Hepatocyte (in vitro differentiated cells): ENCODE measurements at regions not wholly inside any gene's neighbourhood (a gene's known extent, or its start where the extent isn't known, plus 50 kb on each side); places are given as distances from the start of the nearest gene placed in this dataset.

Experiments used
- DNase-seq: peaks from one replicate; pipeline ENCODE4 v3.0.0-alpha.2; 2016; ENCODE audit warnings: low spot score
- H2AFZ ChIP-seq: fragments of 200-600 bp; sonication (generic); 2 replicates; pipeline ENCODE4 v1.6.0; 2016; ENCODE audit warnings: antibody characterized with exemption, mild to moderate bottlenecking
- H3K27ac ChIP-seq: fragments of 200-600 bp; sonication (generic); 2 replicates; pipeline ENCODE4 v1.5.1; 2016; ENCODE audit warnings: mild to moderate bottlenecking
- H3K27me3 ChIP-seq: fragments of 200-600 bp; sonication (generic); 2 replicates; pipeline ENCODE4 v1.6.1; 2016
- H3K36me3 ChIP-seq: fragments of 200-600 bp; sonication (generic); replicated peaks from 2 replicates; pipeline ENCODE4 v1.5.1; 2016; ENCODE audit warnings: low read depth; ENCODE audit not compliant: insufficient read depth
- H3K4me1 ChIP-seq: fragments of 200-600 bp; sonication (generic); 2 replicates; pipeline ENCODE4 v1.5.1; 2016; ENCODE audit warnings: mild to moderate bottlenecking, moderate library complexity; ENCODE audit not compliant: insufficient read depth
- H3K4me2 ChIP-seq: fragments of 200-600 bp; sonication (generic); 2 replicates; pipeline ENCODE4 v1.6.0; 2016
- H3K4me3 ChIP-seq: fragments of 200-600 bp; sonication (generic); 2 replicates; pipeline ENCODE4 v1.5.1; 2016; ENCODE audit warnings: mild to moderate bottlenecking
- H3K79me2 ChIP-seq: fragments of 200-600 bp; sonication (generic); 2 replicates; pipeline ENCODE4 v1.6.0; 2017; ENCODE audit warnings: mild to moderate bottlenecking
- H3K9me2 ChIP-seq: fragments of 200-600 bp; sonication (generic); replicated peaks from 2 replicates; pipeline ENCODE4 v1.6.0; 2017; ENCODE audit warnings: mild to moderate bottlenecking; ENCODE audit not compliant: insufficient read depth
- H3K9me3 ChIP-seq: fragments of 200-600 bp; sonication (generic); 2 replicates; pipeline ENCODE4 v1.5.1; 2016; ENCODE audit warnings: low read depth, mild to moderate bottlenecking
- H4K20me1 ChIP-seq: fragments of 200-600 bp; sonication (generic); 2 replicates; pipeline ENCODE4 v1.6.0; 2016; ENCODE audit warnings: mild to moderate bottlenecking; ENCODE audit not compliant: insufficient read depth, poor library complexity, severe bottlenecking
- CTCF ChIP-seq: fragments of 200-600 bp; sonication (generic); IDR thresholded peaks from 2 replicates; pipeline ENCODE4 v1.5.1; 2016; ENCODE audit warnings: antibody characterized with exemption, mild to moderate bottlenecking; ENCODE audit not compliant: poor library complexity
- EZH2 ChIP-seq: fragments of 200-600 bp; sonication (generic); IDR thresholded peaks from 2 replicates; pipeline ENCODE4 v1.6.1; 2016; ENCODE audit warnings: antibody characterized with exemption, mild to moderate bottlenecking, borderline replicate concordance
- EZH2phosphoT487 ChIP-seq: fragments of 200-600 bp; sonication (generic); IDR thresholded peaks from one replicate; pipeline ENCODE4 v1.6.1; 2018; ENCODE audit warnings: antibody characterized with exemption, mild to moderate bottlenecking, low read depth, moderate library complexity; ENCODE audit not compliant: unreplicated experiment, severe bottlenecking
- WGBS: methylation state at CpG from one replicate; pipeline ENCODE4 v1.1.6; 2016; ENCODE audit warnings: low lambda C conversion rate; ENCODE audit errors: missing lambda C conversion rate; 5-methylcytosine and 5-hydroxymethylcytosine counted together

- Histone ChIP-seq H2AFZ (no peak overlapping the region), H3K9me3 (no peaks in the 10 kb centered on the region), H3K79me2 (no peaks in the 10 kb centered on the region), H3K27ac (no peak overlapping the region), H3K9me2 (no peaks in the 10 kb centered on the region), H3K27me3 (no peaks in the 10 kb centered on the region), H4K20me1 (no peaks in the 10 kb centered on the region), H3K4me2 (no peak overlapping the region), H3K36me3 (no peaks in the 10 kb centered on the region), H3K4me1 (no peaks in the 10 kb centered on the region), H3K4me3 (no peak overlapping the region)
- TF ChIP-seq EZH2 (no peak), EZH2phosphoT487 (no peak), CTCF (no peak)
- 89% methylated on average over 2 of the region's 2 CpGs for WGBS
- DNase-seq = no peak
These were observed 119.6 kb upstream of the SV2C start for GRCh38 chr5:75963554-75963953.

- no peak overlapping the region for H3K4me2 ChIP-seq
These were observed 121.4 kb upstream of the SV2C start for GRCh38 chr5:75961818-75962217.

GRCh38 chr5:75960129-75960528, 123.1 kb upstream of the SV2C start:
- Histone ChIP-seq H3K27ac (no peak overlapping the region), H3K4me3 (no peak overlapping the region), H3K27me3 (no peaks in the 10 kb centered on the region), H3K9me3 (no peaks in the 10 kb centered on the region), H3K36me3 (no peaks in the 10 kb centered on the region), H3K4me2 (no peak overlapping the region), H4K20me1 (no peaks in the 10 kb centered on the region), H2AFZ (no peak overlapping the region), H3K79me2 (no peaks in the 10 kb centered on the region), H3K4me1 (no peaks in the 10 kb centered on the region), H3K9me2 (no peaks in the 10 kb centered on the region)
- DNase-seq = no peak
- TF ChIP-seq CTCF (no peak), EZH2phosphoT487 (no peak), EZH2 (no peak)

More at GRCh38 chr5:75961818-75962217, 121.4 kb upstream of the SV2C start:
- no peak for DNase-seq
- Histone ChIP-seq H3K36me3 (no peaks in the 10 kb centered on the region), H3K79me2 (no peaks in the 10 kb centered on the region), H2AFZ (no peak overlapping the region), H3K27ac (no peak overlapping the region), H3K4me1 (no peaks in the 10 kb centered on the region), H3K9me3 (no peaks in the 10 kb centered on the region), H4K20me1 (no peaks in the 10 kb centered on the region), H3K27me3 (no peaks in the 10 kb centered on the region), H3K4me3 (no peak overlapping the region), H3K9me2 (no peaks in the 10 kb centered on the region)
- no peak for TF ChIP-seq EZH2
- no peak for TF ChIP-seq CTCF
- no peak for TF ChIP-seq EZH2phosphoT487
- 85% methylated on average over 1 of the region's 1 CpG for WGBS

- H3K4me1 ChIP-seq = no peaks in the 10 kb centered on the region
- WGBS = 73% methylated on average over 1 of the region's 1 CpG
These were observed 130.2 kb upstream of the SV2C start for GRCh38 chr5:75952963-75953362.

More at GRCh38 chr5:75952963-75953362, 130.2 kb upstream of the SV2C start:
- no peak for DNase-seq
- Histone ChIP-seq H3K79me2 (no peaks in the 10 kb centered on the region), H3K9me3 (no peaks in the 10 kb centered on the region), H3K36me3 (no peaks in the 10 kb centered on the region), H4K20me1 (no peaks in the 10 kb centered on the region), H3K4me3 (no peak overlapping the region), H2AFZ (no peak overlapping the region), H3K9me2 (no peaks in the 10 kb centered on the region), H3K4me2 (no peak overlapping the region), H3K27ac (no peak overlapping the region), H3K27me3 (no peaks in the 10 kb centered on the region)
- TF ChIP-seq EZH2phosphoT487 = no peak
- TF ChIP-seq EZH2 = no peak
- no peak for TF ChIP-seq CTCF
